HepG2 (cell line): ENCODE measurements at regions not wholly inside any gene's neighbourhood (a gene's known extent, or its start where the extent isn't known, plus 50 kb on each side); places are given as distances from the start of the nearest gene placed in this dataset.

Source experiments
- ATAC-seq: fragments of 200-7000 bp; cut with Tn5 transposase; 3 replicates; pipeline ENCODE4 v1.9.1; 2020; ENCODE audit warnings: mild to moderate bottlenecking, moderate library complexity
- BruUV-seq: library from RNA; stranded (reverse); fragments of 400-500 nt; replicated peaks from 2 replicates; lab custom pipeline; 2021; lab: Mats Ljungman, UMichigan
- CTCF ChIA-PET: fragments of 300-600 bp; formaldehyde crosslinking; extraction: SDS; loops from one replicate; lab custom pipeline; 2021; ENCODE audit warnings: low total read pairs, inconsistent platforms, low intra/inter-chr PET ratio; lab: Yijun Ruan, JAX
- POLR2A ChIA-PET: fragments of 350-600 bp; sonication (Branson Sonifier 250); formaldehyde crosslinking; loops from one replicate; lab custom pipeline; 2020; ENCODE audit warnings: antibody characterized with exemption, inconsistent platforms; lab: Yijun Ruan, JAX
- DNase-seq: peaks from one replicate; pipeline ENCODE4 v3.0.0-alpha.2; 2015; ENCODE audit warnings: low spot score
- FAIRE-seq: peaks from 3 replicates; lab custom pipeline; 2011; peaks lifted over from hg19 to GRCh38; lab: Jason Lieb, UNC
- H2AFZ ChIP-seq: one replicate; pipeline ENCODE4 v1.6.1; 2011; ENCODE audit warnings: low read length, inconsistent platforms
- H3K27ac ChIP-seq: fragments of 300-600 bp; 3 replicates; pipeline ENCODE4 v1.8.0; 2011; ENCODE audit warnings: mixed run types, mild to moderate bottlenecking, mixed read lengths, low read length, inconsistent platforms; ENCODE audit not compliant: insufficient read depth; ENCODE audit errors: extremely low read length
- H3K27me3 ChIP-seq, 2 experiments: fragments of 200-600 bp in 1 of 2; 2 replicates in 1 of 2; 3 replicates in 1 of 2; pipeline versions ENCODE4 v1.6.0 to v1.8.0; 2011; ENCODE audit warnings: low read length in 2 of 2, mild to moderate bottlenecking in 2 of 2, moderate library complexity in 2 of 2, inconsistent platforms in 1 of 2; ENCODE audit not compliant: insufficient read depth in 2 of 2, control insufficient read depth in 1 of 2
- H3K36me3 ChIP-seq, 2 experiments: fragments of 200-600 bp in 1 of 2; replicated peaks in 1 of 2; 2 replicates in 1 of 2; 3 replicates in 1 of 2; pipeline versions ENCODE4 v1.5.1 to v1.8.0; 2011; ENCODE audit warnings: low read length in 2 of 2, inconsistent platforms in 1 of 2; ENCODE audit not compliant: insufficient read depth in 2 of 2, control insufficient read depth in 1 of 2
- H3K4me1 ChIP-seq: 2 replicates; pipeline ENCODE4 v1.5.1; 2012; ENCODE audit warnings: low read length, inconsistent platforms; ENCODE audit not compliant: insufficient read depth
- H3K4me2 ChIP-seq: 2 replicates; pipeline ENCODE4 v1.6.0; 2011; ENCODE audit warnings: low read depth, low read length, inconsistent platforms
- H3K4me3 ChIP-seq, 3 experiments: fragments of 200-600 bp in 1 of 3; sonication (generic), shearing (Covaris generic) in 1 of 3; replicated peaks in 1 of 3; 2 replicates each; pipeline ENCODE4 v1.5.1; 2011 to 2016; ENCODE audit warnings: low read length in 3 of 3, inconsistent platforms in 2 of 3, low read depth in 2 of 3, mild to moderate bottlenecking in 2 of 3, control low read depth in 1 of 3, mixed read lengths in 1 of 3; ENCODE audit not compliant: insufficient read depth in 1 of 3
- H3K79me2 ChIP-seq: one replicate; pipeline ENCODE4 v1.6.1; 2011; ENCODE audit warnings: low read length, inconsistent platforms; ENCODE audit not compliant: insufficient read depth
- H3K9ac ChIP-seq: 2 replicates; pipeline ENCODE4 v1.6.0; 2011; ENCODE audit warnings: mild to moderate bottlenecking, low read depth, low read length, inconsistent platforms; ENCODE audit not compliant: insufficient read depth
- H3K9me3 ChIP-seq: 2 replicates; pipeline ENCODE4 v1.5.1; 2012; ENCODE audit warnings: mild to moderate bottlenecking, low read length
- H4K20me1 ChIP-seq: 2 replicates; pipeline ENCODE4 v1.6.0; 2011; ENCODE audit warnings: inconsistent platforms, mild to moderate bottlenecking, low read length, moderate library complexity; ENCODE audit not compliant: insufficient read depth
- ADNP ChIP-seq: sonication (generic); formaldehyde crosslinking; IDR thresholded peaks from 2 replicates; pipeline ENCODE4 v1.4.0; 2020; ENCODE audit warnings: missing genetic modification reagents
- KMT2A ChIP-seq: sonication (generic); formaldehyde crosslinking; IDR thresholded peaks from 2 replicates; pipeline ENCODE4 v1.4.0; 2020; ENCODE audit warnings: missing genetic modification reagents
- RFX5 ChIP-seq: IDR thresholded peaks from 2 replicates; pipeline ENCODE4 v1.6.1; 2011; ENCODE audit warnings: low read depth, low read length, improper control_type of control experiment
- SAP130 ChIP-seq: IDR thresholded peaks from 2 replicates; pipeline ENCODE4 v1.6.1; 2016; ENCODE audit warnings: low read depth
- THYN1 ChIP-seq: sonication (generic); formaldehyde crosslinking; IDR thresholded peaks from 2 replicates; pipeline ENCODE4 v1.8.1; 2023; ENCODE audit warnings: low read depth, mild to moderate bottlenecking, moderate library complexity, missing genetic modification reagents, borderline replicate concordance
- ZNF251 ChIP-seq: sonication (generic); formaldehyde crosslinking; IDR thresholded peaks from 2 replicates; pipeline ENCODE4 v1.9.0; 2021; ENCODE audit warnings: mild to moderate bottlenecking, missing genetic modification reagents
- ZNF564 ChIP-seq: sonication (generic); formaldehyde crosslinking; IDR thresholded peaks from 2 replicates; pipeline ENCODE4 v1.8.1; 2023; ENCODE audit warnings: mild to moderate bottlenecking, missing genetic modification reagents
- WGBS: methylation state at CpG from one replicate; pipeline ENCODE4 v1.1.6; 2017; ENCODE audit warnings: low lambda C conversion rate; 5-methylcytosine and 5-hydroxymethylcytosine counted together
- in situ Hi-C: cut with HindIII; loops from 2 replicates; pipeline ENCODE4 v1.10.0; 2017; ENCODE audit warnings: low pct_unique_long_range_greater_than_20kb; ENCODE audit not compliant: extremely low pct_ligation_motif_present
- intact Hi-C: fragments of 100-400 bp; cut with micrococcal nuclease; formaldehyde crosslinking; loops from one replicate; pipeline ENCODE4 v1.10.0; 2022; ENCODE audit not compliant: unreplicated experiment
- TF ChIP-seq, protein P1 (sequence below): sonication (generic); formaldehyde crosslinking; IDR thresholded peaks from 2 replicates; pipeline ENCODE4 v1.4.0; 2020; ENCODE audit warnings: missing genetic modification reagents
- TF ChIP-seq, protein P2 (sequence below): sonication (generic); formaldehyde crosslinking; IDR thresholded peaks from 2 replicates; pipeline ENCODE4 v1.9.0; 2021; ENCODE audit warnings: missing genetic modification reagents, borderline replicate concordance
- TF ChIP-seq, protein P3 (sequence below): sonication (generic); formaldehyde crosslinking; IDR thresholded peaks from 2 replicates; pipeline ENCODE4 v1.4.0; 2020; ENCODE audit warnings: low read depth, mild to moderate bottlenecking, missing genetic modification reagents
- TF ChIP-seq, protein P4 (sequence below): sonication (generic); formaldehyde crosslinking; IDR thresholded peaks from 2 replicates; pipeline ENCODE4 v1.5.1; 2020; ENCODE audit warnings: missing genetic modification reagents, mild to moderate bottlenecking, borderline replicate concordance
- TF ChIP-seq, protein P5 (sequence below): IDR thresholded peaks from 2 replicates; pipeline ENCODE4 v1.6.1; 2018; ENCODE audit warnings: missing genetic modification reagents, mild to moderate bottlenecking, missing compliant biosample characterization

DNA sequence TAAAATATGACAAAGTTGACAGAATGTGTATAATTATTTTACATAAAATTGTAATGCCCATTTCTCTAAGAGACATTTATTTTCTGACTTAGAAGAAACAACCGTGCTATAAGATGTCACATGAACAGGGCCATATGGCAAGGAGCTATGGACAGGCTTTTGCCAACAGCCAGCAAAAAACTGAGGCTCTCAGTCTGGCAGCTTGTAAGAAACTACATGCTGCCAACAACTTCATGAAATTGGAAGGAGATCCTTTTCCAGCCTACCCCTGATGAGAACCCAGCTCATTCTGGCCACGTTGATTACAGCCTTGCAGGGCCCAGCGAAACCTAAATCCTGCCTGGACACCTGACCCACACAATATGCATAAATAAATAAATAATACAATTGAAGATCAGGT is 250.3 kb upstream of the ARSJ start:
- ChIA-PET POLR2A (no interaction called here), CTCF (no interaction called here)
- Histone ChIP-seq H3K4me3 (no peak overlapping the region), H3K27ac (no peak overlapping the region), H3K4me2 (no peak overlapping the region), H3K9me3 (no peaks in the 10 kb centered on the region), H3K79me2 (no peaks in the 10 kb centered on the region), H3K4me1 (no peaks in the 10 kb centered on the region), H3K27me3 (no peaks in the 10 kb centered on the region), H4K20me1 (no peaks in the 10 kb centered on the region), H2AFZ (no peak overlapping the region), H3K36me3 (no peaks in the 10 kb centered on the region), H3K9ac (no peak overlapping the region)
- FAIRE-seq (no peak), ATAC-seq (no peak), DNase-seq (no peak)
- BruUV-seq = no TSS peak
- intact Hi-C loops (no loop called here), in situ Hi-C loops (no loop called here)
- WGBS = 3% methylated on average over 3 of the region's 3 CpGs
- TF ChIP-seq, protein P1, sequence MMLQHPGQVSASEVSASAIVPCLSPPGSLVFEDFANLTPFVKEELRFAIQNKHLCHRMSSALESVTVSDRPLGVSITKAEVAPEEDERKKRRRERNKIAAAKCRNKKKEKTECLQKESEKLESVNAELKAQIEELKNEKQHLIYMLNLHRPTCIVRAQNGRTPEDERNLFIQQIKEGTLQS (CRISPR knock-in tag) = no peak
- TF ChIP-seq, protein P2, sequence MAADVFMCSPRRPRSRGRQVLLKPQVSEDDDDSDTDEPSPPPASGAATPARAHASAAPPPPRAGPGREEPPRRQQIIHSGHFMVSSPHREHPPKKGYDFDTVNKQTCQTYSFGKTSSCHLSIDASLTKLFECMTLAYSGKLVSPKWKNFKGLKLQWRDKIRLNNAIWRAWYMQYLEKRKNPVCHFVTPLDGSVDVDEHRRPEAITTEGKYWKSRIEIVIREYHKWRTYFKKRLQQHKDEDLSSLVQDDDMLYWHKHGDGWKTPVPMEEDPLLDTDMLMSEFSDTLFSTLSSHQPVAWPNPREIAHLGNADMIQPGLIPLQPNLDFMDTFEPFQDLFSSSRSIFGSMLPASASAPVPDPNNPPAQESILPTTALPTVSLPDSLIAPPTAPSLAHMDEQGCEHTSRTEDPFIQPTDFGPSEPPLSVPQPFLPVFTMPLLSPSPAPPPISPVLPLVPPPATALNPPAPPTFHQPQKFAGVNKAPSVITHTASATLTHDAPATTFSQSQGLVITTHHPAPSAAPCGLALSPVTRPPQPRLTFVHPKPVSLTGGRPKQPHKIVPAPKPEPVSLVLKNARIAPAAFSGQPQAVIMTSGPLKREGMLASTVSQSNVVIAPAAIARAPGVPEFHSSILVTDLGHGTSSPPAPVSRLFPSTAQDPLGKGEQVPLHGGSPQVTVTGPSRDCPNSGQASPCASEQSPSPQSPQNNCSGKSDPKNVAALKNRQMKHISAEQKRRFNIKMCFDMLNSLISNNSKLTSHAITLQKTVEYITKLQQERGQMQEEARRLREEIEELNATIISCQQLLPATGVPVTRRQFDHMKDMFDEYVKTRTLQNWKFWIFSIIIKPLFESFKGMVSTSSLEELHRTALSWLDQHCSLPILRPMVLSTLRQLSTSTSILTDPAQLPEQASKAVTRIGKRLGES (CRISPR knock-in tag) = no peak
- TF ChIP-seq RFX5 (no peak), THYN1 (CRISPR knock-in tag) (no peak), ZNF251 (CRISPR knock-in tag) (no peak), ZNF564 (no peak), SAP130 (CRISPR knock-in tag) (no peak), ADNP (CRISPR knock-in tag) (no peak), KMT2A (CRISPR knock-in tag) (no peak)
- TF ChIP-seq, protein P3, sequence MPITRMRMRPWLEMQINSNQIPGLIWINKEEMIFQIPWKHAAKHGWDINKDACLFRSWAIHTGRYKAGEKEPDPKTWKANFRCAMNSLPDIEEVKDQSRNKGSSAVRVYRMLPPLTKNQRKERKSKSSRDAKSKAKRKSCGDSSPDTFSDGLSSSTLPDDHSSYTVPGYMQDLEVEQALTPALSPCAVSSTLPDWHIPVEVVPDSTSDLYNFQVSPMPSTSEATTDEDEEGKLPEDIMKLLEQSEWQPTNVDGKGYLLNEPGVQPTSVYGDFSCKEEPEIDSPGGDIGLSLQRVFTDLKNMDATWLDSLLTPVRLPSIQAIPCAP = no peak
- TF ChIP-seq, protein P4, sequence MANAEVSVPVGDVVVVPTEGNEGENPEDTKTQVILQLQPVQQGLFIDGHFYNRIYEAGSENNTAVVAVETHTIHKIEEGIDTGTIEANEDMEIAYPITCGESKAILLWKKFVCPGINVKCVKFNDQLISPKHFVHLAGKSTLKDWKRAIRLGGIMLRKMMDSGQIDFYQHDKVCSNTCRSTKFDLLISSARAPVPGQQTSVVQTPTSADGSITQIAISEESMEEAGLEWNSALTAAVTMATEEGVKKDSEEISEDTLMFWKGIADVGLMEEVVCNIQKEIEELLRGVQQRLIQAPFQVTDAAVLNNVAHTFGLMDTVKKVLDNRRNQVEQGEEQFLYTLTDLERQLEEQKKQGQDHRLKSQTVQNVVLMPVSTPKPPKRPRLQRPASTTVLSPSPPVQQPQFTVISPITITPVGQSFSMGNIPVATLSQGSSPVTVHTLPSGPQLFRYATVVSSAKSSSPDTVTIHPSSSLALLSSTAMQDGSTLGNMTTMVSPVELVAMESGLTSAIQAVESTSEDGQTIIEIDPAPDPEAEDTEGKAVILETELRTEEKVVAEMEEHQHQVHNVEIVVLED (CRISPR knock-in tag) = no peak
- TF ChIP-seq, protein P5, sequence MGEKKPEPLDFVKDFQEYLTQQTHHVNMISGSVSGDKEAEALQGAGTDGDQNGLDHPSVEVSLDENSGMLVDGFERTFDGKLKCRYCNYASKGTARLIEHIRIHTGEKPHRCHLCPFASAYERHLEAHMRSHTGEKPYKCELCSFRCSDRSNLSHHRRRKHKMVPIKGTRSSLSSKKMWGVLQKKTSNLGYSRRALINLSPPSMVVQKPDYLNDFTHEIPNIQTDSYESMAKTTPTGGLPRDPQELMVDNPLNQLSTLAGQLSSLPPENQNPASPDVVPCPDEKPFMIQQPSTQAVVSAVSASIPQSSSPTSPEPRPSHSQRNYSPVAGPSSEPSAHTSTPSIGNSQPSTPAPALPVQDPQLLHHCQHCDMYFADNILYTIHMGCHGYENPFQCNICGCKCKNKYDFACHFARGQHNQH (CRISPR knock-in tag) = no peak
